Osteocyte (in vitro differentiated cells): ENCODE measurements at regions not wholly inside any gene's neighbourhood (a gene's known extent, or its start where the extent isn't known, plus 50 kb on each side); places are given as distances from the start of the nearest gene placed in this dataset.

Experiments
- DNase-seq: peaks from one replicate; pipeline ENCODE4 v3.0.0; 2021; ENCODE audit warnings: mixed read lengths; ENCODE audit not compliant: unreplicated experiment; ENCODE audit errors: extremely low spot score
- H3K27ac Mint-ChIP-seq: one replicate; pipeline ENCODE4 v1.8.0; 2021; ENCODE audit warnings: mild to moderate bottlenecking, mixed read lengths; ENCODE audit not compliant: unreplicated experiment
- H3K27me3 Mint-ChIP-seq: one replicate; pipeline ENCODE4 v1.8.0; 2021; ENCODE audit warnings: mixed read lengths; ENCODE audit not compliant: unreplicated experiment
- H3K36me3 Mint-ChIP-seq: one replicate; pipeline ENCODE4 v1.8.0; 2021; ENCODE audit warnings: mixed read lengths; ENCODE audit not compliant: unreplicated experiment
- H3K4me1 Mint-ChIP-seq: one replicate; pipeline ENCODE4 v1.8.0; 2021; ENCODE audit warnings: mixed read lengths; ENCODE audit not compliant: unreplicated experiment
- H3K4me3 Mint-ChIP-seq: one replicate; pipeline ENCODE4 v1.8.0; 2021; ENCODE audit warnings: mild to moderate bottlenecking, moderate library complexity, mixed read lengths; ENCODE audit not compliant: unreplicated experiment
- H3K9me3 Mint-ChIP-seq: one replicate; pipeline ENCODE4 v1.8.0; 2021; ENCODE audit warnings: mixed read lengths; ENCODE audit not compliant: unreplicated experiment
- TF ChIP-seq, protein P1 (sequence below): fragments of 200-600 bp; sonication (generic); IDR thresholded peaks from 2 replicates; pipeline ENCODE4 v1.5.0; 2021; ENCODE audit warnings: antibody characterized with exemption, mild to moderate bottlenecking, moderate library complexity

DNA sequence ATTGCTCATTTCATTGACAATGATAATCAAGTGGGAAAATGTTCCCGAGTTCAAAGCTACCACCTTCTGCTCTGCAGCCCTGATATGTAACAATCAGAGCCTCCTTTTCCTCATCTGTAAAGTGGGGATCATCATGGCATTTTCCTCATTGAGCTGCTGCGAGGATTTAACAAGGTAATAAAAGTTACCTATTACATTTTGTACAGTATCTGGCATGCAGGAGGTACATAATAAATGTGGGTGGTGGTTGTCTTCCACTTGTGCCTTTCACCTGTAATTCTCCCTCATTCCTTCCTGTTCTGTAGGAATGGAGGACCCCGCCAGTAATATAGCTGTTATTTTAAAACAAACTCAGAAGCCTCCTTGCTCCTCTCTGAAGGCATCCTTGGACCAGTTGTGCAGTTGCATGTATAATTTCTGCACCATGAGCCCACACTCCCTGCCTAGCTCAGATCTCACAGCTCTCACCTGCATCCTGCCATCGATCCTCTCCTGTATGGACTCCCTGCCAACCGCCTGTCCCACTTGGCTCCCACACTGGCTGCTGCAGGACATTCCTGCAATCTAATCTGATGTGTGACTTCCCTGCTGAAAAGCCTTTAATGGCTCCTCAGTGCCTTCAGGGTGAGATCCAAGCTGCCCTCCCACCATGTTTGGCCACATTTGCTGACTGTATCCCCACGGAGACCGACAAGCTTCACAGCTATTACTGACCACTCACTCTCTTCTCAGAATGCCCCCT, 350.4 kb downstream of the EN1 start:
- peaks cover 3% of the 10 kb centered on the region for H3K9me3 Mint-ChIP-seq
- H3K4me3 Mint-ChIP-seq = no peak overlapping the region
- TF ChIP-seq, protein P1, sequence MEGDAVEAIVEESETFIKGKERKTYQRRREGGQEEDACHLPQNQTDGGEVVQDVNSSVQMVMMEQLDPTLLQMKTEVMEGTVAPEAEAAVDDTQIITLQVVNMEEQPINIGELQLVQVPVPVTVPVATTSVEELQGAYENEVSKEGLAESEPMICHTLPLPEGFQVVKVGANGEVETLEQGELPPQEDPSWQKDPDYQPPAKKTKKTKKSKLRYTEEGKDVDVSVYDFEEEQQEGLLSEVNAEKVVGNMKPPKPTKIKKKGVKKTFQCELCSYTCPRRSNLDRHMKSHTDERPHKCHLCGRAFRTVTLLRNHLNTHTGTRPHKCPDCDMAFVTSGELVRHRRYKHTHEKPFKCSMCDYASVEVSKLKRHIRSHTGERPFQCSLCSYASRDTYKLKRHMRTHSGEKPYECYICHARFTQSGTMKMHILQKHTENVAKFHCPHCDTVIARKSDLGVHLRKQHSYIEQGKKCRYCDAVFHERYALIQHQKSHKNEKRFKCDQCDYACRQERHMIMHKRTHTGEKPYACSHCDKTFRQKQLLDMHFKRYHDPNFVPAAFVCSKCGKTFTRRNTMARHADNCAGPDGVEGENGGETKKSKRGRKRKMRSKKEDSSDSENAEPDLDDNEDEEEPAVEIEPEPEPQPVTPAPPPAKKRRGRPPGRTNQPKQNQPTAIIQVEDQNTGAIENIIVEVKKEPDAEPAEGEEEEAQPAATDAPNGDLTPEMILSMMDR = no peak
- no peak for DNase-seq
- no peaks in the 10 kb centered on the region for H3K36me3 Mint-ChIP-seq
- no peaks in the 10 kb centered on the region for H3K4me1 Mint-ChIP-seq
- H3K27me3 Mint-ChIP-seq = no peaks in the 10 kb centered on the region
- no peak overlapping the region for H3K27ac Mint-ChIP-seq

DNA sequence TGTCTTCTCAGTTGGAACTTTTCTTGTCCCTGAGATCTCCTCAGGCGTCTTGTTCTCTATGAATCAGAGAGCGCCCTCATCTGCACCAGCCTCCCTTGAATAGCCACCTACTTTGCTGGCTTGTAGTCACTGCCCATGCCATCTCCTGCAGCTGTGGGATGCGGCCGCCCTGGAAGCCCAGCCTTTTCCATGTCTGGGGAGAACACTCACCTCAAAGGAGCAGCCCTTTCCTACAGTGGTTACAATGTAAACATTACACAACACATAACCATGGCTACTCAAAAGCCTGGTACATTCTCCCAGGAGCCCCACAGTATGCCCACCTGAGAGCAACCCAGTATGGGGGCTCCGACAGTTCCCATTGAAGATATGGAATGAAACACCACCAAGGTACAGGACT, 351.0 kb downstream of the EN1 start:
- Mint-ChIP-seq H3K36me3 (no peaks in the 10 kb centered on the region), H3K27ac (no peak overlapping the region), H3K27me3 (no peaks in the 10 kb centered on the region)

DNA sequence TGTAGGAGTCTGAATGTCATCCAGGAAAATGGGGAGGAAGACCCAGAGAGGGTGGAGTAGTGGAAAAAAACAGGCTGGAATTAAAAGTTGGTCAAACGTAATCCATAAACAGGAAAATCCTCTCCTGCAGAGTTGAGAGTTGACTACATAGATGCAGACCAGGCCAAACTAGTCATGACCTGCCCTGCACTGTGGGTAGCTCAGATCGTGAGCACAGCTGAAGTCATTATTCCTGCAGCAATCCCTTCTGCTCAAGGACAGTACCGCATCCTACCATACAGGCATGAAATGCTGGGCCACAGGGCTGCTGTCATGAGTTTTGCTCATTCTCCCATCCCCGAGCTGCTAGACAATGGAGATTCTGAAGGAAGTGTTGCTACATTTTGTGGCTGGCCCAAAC, 352.2 kb downstream of the EN1 start:
- DNase-seq = no peak
- H3K36me3 Mint-ChIP-seq = no peaks in the 10 kb centered on the region
- no peak overlapping the region for H3K4me3 Mint-ChIP-seq

More for the DNA sequence above, 351.0 kb downstream of the EN1 start:
- H3K9me3 Mint-ChIP-seq = peaks cover 8% of the 10 kb centered on the region
- TF ChIP-seq, protein P1 = no peak
- no peak overlapping the region for H3K4me3 Mint-ChIP-seq
- no peak for DNase-seq
- H3K4me1 Mint-ChIP-seq = no peaks in the 10 kb centered on the region

DNA sequence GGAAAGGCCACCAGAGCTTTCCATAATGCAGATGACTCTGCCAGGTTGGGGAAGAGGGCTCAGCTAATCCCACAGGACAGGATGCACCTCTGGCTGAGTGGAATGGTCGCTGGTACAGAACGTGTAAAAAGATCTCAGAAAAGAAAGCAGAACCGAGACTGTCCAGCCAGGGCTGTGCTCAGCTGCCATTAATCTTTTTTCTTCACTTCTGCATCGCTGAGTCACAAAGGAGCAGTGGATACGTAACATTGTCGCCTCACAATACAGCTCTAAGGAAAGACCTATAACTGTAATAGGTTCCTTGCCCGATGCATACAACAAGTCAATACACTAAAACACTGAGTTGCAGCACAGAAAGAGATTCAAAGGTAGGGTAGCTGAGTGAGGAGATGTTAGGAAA, 354.2 kb downstream of the EN1 start:
- Mint-ChIP-seq H3K9me3 (peaks cover 17% of the 10 kb centered on the region), H3K36me3 (no peaks in the 10 kb centered on the region), H3K27me3 (no peaks in the 10 kb centered on the region), H3K4me3 (no peak overlapping the region), H3K27ac (no peak overlapping the region), H3K4me1 (no peaks in the 10 kb centered on the region)
- TF ChIP-seq, protein P1 = no peak
- no peak for DNase-seq

More for the DNA sequence above, 352.2 kb downstream of the EN1 start:
- Mint-ChIP-seq H3K4me1 (no peaks in the 10 kb centered on the region), H3K27ac (no peak overlapping the region), H3K9me3 (peaks cover 9% of the 10 kb centered on the region), H3K27me3 (no peaks in the 10 kb centered on the region)
- TF ChIP-seq, protein P1 = no peak

DNA sequence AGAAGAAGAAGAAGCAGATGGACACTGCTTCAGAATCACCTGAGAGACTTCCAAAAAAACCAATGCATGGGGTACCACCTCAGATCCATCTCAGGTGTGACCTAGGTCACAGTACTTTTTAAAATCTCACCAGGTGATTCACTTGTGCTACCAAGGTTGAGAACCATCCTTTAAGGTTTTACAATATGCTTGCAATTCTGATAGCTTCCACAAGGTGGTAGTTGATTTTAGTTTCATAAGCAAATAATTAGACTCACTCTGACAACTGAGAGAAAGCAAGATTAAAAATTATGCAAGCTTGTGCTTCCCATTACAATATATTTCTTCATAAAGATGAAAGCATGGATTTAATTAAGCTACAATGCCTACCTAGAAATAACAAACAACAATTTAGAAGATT, 355.1 kb downstream of the EN1 start:
- Mint-ChIP-seq H3K27me3 (no peaks in the 10 kb centered on the region), H3K9me3 (peaks cover 17% of the 10 kb centered on the region), H3K4me1 (no peaks in the 10 kb centered on the region), H3K4me3 (no peak overlapping the region), H3K36me3 (no peaks in the 10 kb centered on the region), H3K27ac (no peak overlapping the region)
- TF ChIP-seq, protein P1 = no peak
- DNase-seq = no peak
